ENCODE measurements at regions not wholly inside any gene's neighbourhood (a gene's known extent, or its start where the extent isn't known, plus 50 kb on each side); places are given as distances from the start of the nearest gene placed in this dataset.

- TF ChIP-seq CTCF (conservative IDR thresholded peaks at IDR 0.05): no peak
- no peak for TF ChIP-seq EZH2 (IDR thresholded peaks at IDR 0.05; ENCODE audit: low read depth)
These were observed 867.3 kb downstream of the PCDH18 start for GRCh38 chr4:136664988-136665387.

All from PC-9 (cell line).